ENCODE measurements at regions not wholly inside any gene's neighbourhood (a gene's known extent, or its start where the extent isn't known, plus 50 kb on each side); places are given as distances from the start of the nearest gene placed in this dataset.

DNA sequence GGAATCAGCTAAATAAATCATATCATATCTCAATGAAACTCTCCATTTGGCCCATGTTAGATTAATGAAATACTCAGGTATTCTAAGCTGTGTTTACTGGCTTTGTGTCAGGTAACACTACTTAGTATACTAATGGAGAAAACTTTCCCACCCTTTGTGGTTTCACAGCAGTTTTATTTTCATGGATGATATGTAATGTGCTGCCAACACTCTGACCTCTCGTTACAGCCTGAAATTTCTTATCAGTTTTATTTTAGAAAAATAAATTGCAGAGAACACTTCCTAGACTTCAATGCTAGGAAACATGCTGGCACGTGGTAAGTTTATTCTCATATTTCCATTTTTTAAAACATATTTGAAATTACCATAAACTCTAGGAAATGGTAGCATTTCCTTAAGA is 758.9 kb downstream of the LIG4 start:
- ChIA-PET CTCF (no interaction called here), POLR2A (no interaction called here)

DNA sequence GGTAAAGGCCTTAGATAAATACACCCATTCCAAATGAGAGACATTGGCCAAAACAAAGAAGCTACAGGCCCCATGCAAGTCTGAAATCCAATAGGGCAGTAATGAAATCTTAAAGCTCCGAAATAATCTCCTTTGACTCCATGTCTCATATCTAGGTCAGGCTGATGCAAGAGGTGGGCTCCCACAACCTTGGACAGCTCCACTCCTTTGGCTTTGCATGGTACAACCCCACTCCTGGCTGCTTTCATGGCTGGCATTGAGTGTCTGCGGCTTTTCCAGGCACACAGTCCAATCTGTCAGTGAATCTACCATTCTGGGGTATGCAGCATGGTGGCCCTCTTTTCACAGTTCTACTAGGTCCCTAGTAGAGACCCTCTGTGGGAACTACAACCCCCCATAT is 762.5 kb downstream of the LIG4 start:
- ChIA-PET CTCF (no interaction called here), POLR2A (no interaction called here)

DNA sequence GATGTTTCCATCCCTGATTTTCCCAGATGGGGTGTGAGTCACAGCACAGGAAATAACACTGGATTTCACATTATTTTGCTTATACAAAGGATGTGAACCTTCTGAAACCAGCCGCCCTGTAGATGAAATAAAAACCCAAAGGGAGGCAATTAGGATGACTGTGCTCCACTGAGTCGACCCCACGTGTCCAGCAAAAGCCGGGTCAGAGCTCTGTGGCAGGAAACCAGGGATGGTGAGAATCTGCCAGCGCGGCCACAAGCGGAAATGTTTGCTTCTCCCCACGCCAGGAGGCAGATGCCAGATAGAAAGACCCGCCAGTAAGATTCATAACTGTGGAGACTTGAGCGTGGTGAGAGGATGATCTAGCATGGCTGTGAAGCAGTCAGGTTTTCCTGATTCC is 764.4 kb downstream of the LIG4 start:
- ChIA-PET CTCF (no interaction called here), POLR2A (no interaction called here)

DNA sequence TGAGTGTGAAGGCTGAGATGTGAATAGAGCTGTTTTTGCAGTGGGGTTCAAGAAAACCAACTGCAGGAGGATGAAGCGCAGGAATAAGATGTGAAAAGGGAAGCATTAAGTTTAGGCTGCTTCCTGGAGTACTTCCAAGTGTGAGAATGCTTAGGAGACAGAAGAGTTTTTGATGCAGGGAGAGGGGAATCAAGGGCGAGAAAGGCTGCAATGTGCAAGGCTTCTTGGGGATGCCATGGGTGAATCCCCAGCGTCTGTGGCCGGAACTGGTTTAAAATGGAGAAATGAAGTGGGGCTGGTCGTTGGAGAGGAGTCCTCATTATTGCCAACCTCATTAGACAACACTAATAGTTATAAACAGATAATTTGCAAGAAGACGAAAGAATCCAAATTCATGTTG is 764.9 kb downstream of the LIG4 start:
- ChIA-PET CTCF (no interaction called here), POLR2A (no interaction called here)

DNA sequence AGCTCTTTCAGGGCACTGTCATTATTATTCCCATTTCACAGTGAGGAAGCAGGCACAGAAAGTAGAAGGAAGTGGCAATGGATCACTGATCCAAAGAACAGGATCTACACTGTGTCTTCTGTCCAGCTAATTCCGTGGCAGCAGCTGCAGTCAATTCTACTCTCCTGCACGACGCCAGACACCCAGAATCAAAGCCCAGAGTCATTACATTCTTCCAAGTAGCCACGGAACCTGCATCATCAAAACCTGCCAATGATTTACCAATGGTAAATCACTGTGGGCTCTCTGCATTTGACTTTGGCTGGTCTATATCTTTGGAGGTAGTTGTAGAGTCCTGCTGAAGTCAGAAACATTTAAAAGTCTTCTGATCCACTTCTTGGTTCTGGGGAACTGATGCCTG is 767.7 kb downstream of the LIG4 start:
- ChIA-PET CTCF (no interaction called here), POLR2A (no interaction called here)

DNA sequence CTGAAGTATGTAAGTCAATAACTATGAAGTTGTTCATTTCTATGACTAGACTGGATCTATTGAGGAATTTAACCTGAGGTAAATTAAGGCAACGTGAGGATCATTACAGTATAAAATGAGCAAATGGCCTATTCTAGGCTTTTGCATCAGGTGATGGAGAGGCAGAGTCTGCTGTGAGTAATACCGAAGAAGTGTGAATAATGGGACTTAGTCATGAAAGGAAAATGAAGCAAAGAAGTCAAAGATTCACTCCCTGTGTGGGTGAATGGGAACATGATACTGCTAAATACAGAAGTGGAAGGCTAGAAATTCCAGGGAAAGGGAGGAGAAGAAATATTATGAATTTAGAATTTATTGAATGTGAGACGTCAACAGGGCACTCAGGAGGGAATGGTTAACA is 774.1 kb downstream of the LIG4 start:
- ChIA-PET POLR2A (no interaction called here), CTCF (no interaction called here)

DNA sequence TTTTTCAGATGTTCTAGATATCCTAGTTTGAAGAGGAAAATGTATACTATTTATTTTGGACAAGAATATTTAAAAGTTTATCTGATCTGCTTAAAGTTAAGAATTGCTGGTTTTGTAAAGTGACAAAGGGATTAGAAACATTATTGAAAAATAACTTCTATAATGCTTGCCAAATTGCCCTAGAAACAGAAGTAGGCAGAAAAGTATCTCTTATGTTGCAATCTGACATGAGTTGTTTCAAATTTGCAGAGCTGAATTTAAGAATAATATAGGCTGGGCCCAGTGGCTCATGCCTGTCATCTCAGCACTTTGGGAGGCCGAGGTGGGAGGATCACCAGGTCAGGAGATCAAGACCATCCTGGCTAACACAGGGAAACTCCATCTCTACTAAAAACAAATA is 777.1 kb downstream of the LIG4 start:
- ChIA-PET POLR2A (no interaction called here), CTCF (no interaction called here)

DNA sequence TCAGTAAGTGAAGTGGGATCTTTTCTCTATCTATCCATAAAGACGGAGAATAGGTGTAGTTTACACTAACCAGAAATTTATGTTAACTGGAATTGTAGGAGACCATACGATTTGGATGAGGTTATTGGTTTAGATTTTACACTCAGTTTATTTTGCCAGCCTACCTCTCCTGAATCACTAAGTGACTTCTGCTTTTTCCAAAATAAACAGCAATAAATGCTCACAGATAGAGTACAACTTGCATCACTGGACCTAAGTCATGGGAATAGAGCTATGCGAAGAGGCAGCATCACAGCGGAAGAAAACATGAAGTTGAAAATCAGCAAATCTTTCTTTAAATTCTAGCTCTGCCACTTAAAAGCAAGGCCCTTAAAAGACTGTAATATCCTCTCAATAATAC is 781.0 kb downstream of the LIG4 start:
- ChIA-PET POLR2A (no interaction called here), CTCF (no interaction called here)

DNA sequence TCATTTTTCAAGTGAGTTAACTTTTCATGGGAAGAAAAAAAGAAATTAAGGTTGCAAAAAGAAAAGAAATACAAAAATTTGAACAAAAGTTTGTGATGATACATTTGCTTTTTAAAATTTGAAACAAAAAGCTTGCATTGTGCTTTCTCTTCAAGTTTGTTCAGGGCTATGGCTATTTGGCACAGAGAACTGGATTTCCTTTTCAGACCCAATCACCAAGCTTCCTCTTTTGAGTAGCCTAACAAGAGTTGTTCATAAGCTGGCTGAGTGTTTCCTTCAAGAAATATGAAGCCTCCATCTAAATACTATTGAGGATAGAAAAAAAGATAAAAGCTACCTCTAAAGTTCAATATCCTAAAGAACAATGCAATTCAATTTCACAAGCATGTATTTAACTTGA is 787.8 kb downstream of the LIG4 start:
- ChIA-PET CTCF (no interaction called here), POLR2A (no interaction called here)

DNA sequence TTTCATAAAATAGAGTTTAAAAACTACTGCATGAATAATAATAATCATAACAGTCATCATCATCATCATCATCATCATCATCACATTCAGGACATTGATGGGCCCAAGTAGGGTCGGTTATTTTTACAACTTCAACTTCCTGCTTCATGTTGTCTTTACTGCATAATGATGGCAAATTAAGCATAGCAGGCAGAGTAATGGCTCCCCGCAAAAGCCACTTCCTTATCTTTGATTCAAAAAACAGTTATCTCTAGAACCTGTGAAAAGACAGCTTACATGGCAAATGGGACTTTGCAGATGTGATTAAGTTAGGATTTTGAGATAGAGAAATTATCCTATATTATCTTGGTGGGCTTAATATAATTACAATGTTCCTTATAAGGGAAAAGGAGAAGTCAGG is 792.9 kb downstream of the LIG4 start:
- ChIA-PET CTCF (no interaction called here), POLR2A (no interaction called here)

DNA sequence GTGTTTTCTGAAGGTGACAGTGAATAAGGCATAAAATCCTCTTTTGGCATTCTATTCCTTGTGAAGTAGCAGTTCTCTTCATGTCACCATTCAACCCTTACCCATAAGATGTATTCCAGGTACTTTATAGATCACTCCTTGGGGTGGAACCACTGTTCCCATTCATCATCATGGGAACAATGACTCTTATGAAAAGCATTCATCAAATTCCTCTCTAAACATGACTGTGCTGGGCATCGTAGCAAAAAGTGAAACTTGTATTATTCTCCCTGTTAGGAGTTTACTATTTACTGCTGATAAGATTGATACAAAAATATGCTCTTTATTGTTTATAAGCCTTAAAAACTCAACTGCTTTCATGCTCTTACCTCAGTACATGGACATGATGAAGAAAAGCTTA is 793.4 kb downstream of the LIG4 start:
- POLR2A ChIA-PET = no interaction called here
- CTCF ChIA-PET = no interaction called here

DNA sequence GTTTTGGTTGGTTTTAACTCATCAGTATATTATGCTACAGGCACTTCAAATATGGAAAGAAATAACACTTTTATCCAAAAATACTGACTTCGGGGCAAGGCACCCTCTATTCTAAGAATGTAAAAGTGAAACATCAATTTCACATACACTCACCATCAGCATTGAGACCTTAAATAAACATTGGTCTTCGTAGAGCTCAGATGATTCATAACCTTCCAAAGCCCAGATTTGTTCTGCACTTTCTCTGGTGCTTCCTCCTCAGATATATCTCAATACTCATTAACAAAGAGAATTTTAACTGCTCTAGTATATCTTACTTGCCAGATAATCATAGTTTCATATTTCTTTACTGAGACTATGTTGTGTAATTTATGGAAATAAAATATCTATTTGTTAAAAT is 794.3 kb downstream of the LIG4 start:
- CTCF ChIA-PET = no interaction called here

DNA sequence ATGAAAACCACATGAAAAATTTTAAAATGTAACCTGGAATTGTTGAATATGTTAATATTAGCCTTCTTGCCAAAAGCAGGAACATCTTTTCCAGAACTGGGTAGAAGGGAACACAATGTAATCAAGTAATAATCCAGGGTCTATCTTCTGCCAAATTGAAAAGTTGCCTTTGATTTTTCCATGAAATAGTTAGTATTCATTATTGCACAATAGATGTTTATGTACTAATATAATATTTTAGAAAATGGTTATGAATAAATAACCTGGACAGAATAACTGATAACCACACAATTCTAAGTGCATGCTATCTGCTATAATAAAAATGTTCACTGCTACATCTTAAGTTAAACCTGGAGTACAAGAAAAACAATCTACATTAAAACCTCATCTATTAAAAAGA is 802.3 kb downstream of the LIG4 start:
- CTCF ChIA-PET = no interaction called here
- POLR2A ChIA-PET = no interaction called here

More for the DNA sequence above, 794.3 kb downstream of the LIG4 start:
- POLR2A ChIA-PET = no interaction called here

DNA sequence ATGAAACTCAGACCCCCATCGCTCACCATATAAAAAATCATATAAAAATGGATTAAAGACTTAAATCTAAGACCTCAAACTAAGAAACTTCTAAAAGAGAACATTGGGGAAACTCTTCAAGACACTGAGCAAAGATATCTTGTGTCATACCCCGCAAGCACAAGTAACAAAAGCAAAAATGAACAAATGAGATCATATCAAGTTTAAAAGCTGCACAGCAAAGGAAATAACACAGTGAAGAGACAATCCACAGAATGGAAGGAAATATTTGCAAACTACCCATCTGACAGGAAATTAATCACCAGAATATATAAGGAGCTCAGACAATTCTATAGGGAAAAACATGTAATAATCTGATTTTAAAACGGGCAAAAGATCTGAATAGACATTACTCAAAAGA is 808.3 kb downstream of the LIG4 start:
- POLR2A ChIA-PET = no interaction called here
- CTCF ChIA-PET = no interaction called here

DNA sequence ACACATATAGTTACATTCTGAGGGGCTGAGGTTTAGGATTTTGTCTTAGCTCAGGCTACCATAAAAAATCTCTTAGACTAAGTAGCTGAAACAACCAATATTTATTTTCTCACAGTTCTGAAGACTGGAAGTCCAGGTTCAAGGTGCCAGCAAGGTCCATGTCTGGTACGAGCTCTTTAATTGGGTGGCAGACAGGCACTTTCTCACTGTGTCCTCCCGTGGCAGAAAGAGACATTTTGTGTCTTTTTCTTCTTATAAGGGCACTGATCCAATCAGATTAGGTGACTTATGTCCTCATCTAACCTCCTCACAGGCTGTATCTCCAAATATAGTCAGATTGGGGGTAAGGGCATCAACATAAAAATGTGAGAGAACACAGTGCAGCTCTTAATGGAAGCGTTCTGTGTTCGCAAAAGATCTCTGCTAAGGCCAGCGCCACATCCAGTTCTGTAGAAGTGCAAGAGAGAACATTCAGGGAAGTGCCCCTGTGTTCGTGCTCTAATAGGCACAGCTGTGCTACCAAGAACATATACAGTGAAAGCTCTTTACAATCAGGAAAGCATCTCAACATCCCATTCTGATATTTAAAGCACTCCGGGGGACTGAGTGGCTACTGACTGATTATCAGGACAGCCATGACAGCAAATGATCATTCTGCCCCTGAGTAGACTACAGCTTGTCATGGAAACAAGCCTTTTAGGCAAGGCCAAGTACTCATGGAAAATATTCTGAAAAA is 819.2 kb downstream of the LIG4 start:
- ChIA-PET CTCF (no interaction called here), POLR2A (no interaction called here)

DNA sequence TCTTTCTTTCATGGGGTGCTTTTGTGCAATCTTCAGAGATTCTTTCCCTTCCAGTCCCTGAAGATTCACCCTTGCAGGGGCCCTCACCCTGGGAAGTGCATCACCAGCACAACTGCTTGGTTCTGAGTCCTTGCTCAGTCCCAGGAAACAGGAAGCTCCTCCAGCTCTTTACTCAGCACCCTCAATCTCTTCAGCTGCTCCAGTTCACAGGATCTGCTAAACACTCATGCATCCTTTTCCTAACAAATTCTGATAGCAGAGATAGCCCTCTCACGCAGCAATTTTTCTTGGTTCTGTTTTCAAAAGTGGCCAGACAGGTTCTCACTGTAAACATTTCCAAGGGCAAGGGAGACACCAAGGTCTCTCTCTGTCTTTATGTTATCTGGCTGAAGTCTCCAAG is 823.1 kb downstream of the LIG4 start:
- POLR2A ChIA-PET = no interaction called here
- CTCF ChIA-PET = no interaction called here

DNA sequence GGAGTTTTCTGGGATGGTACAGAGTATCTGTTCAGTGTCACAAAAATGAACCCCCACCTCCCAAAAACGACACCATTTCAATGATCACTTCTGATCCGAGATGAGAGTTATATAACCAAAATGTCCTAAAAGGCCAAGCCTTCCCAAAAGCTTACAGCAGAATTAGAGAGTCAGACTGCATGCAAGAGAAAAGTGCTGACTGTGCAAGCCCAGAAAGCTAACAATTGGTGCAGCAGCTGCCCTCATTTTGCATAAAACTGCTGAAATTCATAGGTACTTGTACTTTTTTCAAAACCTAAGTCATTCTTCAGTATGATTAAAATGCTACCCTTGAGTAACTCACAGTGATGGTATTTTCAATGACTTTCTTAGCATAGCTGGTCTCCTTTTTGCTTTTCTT is 819.6 kb upstream of the ARGLU1 start:
- ChIA-PET CTCF (no interaction called here), POLR2A (no interaction called here)

DNA sequence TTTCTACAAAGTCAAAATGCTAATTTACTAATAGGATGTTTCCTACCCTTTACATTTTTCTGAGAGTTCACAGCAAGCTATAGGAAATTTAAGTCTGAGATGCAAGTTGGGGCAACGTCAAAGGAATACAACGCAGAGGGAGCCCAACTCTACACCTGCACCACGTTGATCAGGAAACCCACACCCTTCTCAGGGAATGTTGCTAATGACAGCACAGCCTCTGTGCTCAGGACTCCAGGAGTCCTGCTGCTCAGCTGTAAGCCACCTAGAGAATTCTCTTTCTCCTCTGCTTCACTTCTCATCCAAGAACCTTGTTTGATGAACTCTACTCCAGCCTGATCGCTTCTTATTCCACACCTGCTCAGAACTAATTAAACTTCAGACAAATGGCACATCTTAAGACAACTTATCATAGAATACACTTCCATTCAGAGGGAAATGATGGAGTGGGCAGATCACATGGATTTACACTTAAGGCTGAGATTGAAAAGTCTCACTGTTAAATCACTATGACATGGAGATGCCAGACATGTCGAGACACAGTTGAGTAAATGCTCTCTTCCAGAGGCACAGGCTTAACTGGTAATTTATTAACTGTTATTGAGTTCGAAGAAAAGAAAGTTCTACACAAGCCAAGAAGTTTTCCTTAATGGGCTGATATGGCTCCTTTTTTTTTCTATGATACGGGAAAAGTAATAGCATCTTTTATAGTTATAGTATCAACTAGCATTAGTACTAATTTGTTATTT is 811.6 kb upstream of the ARGLU1 start:
- ChIA-PET CTCF (no interaction called here), POLR2A (no interaction called here)

DNA sequence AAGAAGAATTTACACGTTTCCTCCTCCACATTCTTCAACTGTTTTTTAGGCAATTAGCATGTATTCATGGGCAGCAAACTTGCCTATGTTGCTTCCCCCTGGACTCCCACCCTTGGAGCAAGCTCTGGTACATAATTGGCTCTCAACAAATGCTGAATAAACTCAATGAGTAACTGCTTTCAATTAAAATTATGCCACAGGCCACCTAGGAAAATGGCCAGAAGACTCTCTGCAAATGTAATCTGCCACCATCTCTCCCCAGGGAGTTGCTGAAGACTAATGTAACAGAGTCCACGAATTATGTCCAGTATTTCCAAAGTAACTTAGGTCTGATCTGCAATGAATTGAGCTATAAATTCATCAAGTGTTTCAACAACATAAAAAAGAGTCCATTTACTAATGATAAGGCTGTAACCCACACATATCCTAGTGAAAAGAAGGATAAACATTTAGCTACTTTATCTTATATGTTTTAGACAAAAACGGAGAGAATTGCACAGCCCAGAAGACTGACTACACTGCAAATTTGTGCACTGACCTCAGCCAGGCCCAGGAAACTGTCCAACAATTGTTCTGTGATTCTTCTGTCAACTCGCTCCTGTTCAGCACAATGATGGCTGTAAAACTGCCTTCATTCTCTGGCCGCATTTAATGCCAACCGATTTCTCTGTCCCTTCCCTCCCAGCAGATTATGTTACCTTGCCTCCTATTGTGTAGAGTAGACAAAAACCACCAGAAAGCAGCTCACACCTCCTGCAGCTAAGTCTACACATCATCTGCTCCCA is 808.6 kb upstream of the ARGLU1 start:
- ChIA-PET CTCF (no interaction called here), POLR2A (no interaction called here)

DNA sequence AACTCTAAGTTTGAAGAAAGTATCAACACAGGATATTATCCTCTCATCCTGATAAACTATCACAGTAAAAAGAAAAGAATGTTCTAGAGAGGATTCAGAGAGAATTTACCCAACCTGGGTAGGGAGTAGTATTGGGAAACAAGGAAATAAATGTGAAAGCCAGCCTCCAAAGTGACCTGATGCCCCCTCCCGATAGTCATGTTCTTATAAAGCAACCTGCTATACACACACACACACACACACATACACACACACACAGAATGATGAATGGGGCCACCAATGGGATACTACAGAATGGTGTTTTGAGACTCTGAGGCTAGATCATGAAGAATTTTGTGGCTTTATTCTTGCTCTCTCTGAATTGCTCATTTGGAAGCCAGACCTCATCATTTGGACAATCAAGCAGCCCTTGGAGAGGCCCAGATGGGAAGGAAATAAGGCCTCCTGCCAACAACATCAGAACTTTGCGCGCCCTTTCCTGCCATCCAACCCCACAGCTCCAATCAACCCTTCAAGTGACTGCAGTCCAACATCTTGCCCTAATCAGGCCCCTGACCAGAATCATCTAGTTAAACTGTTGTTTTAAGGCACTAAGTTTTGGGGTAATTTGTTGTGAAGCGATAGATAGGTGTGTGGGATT is 807.9 kb upstream of the ARGLU1 start:
- POLR2A ChIA-PET = no interaction called here

DNA sequence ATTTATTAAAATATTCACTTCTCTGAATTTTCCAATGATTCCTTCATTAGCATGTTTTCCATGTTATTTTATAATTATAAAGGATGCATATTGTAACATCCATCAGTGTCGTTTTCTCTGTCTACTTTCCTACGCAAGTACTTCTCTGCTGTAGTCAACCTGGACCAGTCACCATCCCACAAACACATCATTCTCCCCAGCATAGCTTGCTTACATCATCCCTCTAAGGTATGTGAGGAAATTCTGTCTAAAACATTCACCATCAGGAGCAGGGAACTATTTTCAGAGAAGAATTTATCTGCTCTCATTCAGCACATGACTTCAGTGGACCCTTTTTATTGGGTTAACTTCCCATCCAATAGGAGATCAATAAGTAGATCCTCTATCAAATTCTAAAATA is 806.1 kb upstream of the ARGLU1 start:
- ChIA-PET CTCF (no interaction called here), POLR2A (no interaction called here)

More for the DNA sequence above, 807.9 kb upstream of the ARGLU1 start:
- CTCF ChIA-PET = no interaction called here
